ENCODE measurements at regions not wholly inside any gene's neighbourhood (a gene's known extent, or its start where the extent isn't known, plus 50 kb on each side); places are given as distances from the start of the nearest gene placed in this dataset.

DNA sequence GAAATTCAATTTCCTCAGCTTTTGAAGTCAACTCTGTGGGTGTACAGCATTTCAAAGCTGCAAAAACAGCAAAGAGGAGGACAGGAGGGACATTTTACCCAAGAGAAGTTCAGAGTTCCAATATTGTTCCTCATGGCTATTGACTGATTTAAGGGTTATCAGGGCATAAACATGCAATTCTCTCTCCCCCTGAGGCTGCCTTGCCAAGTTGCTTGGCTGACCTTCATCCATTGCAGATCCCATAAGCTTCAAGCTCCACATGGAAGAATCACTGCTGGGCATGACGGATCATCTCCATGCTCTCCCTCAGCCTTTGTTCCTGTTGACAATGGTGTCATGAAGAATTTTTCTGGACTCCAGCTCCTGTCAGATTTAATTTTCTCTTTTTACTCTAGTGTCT is 115.2 kb upstream of the SERBP1 start:
- Histone ChIP-seq H3K27me3 (ENCODE audit: insufficient read depth, low read length) (no peaks in the 10 kb centered on the region), H2BK12ac (ENCODE audit: insufficient read length, low read depth, low read length) (no peak overlapping the region), H3K23ac (ENCODE audit: insufficient read length, low read depth, low read length) (no peak overlapping the region), H3K23me2 (ENCODE audit: insufficient read length, low read depth, low read length, poor library complexity, severe bottlenecking) (no peaks in the 10 kb centered on the region), H3K18ac (ENCODE audit: insufficient read length, low read depth, low read length) (no peak overlapping the region), H2AFZ (ENCODE audit: low read length) (no peak overlapping the region), H2AK5ac (ENCODE audit: insufficient read length, low read length) (no peak overlapping the region), H3K27ac (ENCODE audit: insufficient read length, low read depth, low read length) (no peak overlapping the region), H2BK120ac (ENCODE audit: low read depth, low read length, poor library complexity, severe bottlenecking) (no peak overlapping the region), H3K9ac (ENCODE audit: extremely low read depth, insufficient read length, low read length) (no peak overlapping the region), H3K4me1 (ENCODE audit: insufficient read depth, low read length) (no peaks in the 10 kb centered on the region), H4K20me1 (ENCODE audit: control insufficient read depth, insufficient read depth, insufficient read length) (no peaks in the 10 kb centered on the region), H4K91ac (ENCODE audit: insufficient read length, low read depth, low read length) (no peak overlapping the region), H4K5ac (ENCODE audit: insufficient read length, low read depth, low read length) (no peak overlapping the region), H4K8ac (replicated peaks; ENCODE audit: insufficient read length, low read depth, low read length) (no peak overlapping the region), H3K4ac (ENCODE audit: low read depth, low read length) (no peak overlapping the region), H3K9me3 (ENCODE audit: control insufficient read depth, low read depth, low read length) (no peaks in the 10 kb centered on the region), H2BK5ac (ENCODE audit: insufficient read length, low read length) (no peak overlapping the region), H2BK15ac (ENCODE audit: low read depth, low read length) (no peak overlapping the region), H3K79me2 (ENCODE audit: insufficient read depth, low read length) (no peaks in the 10 kb centered on the region), H2BK20ac (ENCODE audit: low read depth, low read length, poor library complexity, severe bottlenecking) (no peak overlapping the region), H3K79me1 (ENCODE audit: insufficient read depth, low read depth, low read length, poor library complexity, severe bottlenecking) (no peaks in the 10 kb centered on the region), H3K4me2 (ENCODE audit: insufficient read depth, insufficient read length, low read length) (no peak overlapping the region), H3T11ph (ENCODE audit: low read length) (no peak overlapping the region), H3K14ac (ENCODE audit: insufficient read depth, low read length) (no peak overlapping the region), H3K56ac (ENCODE audit: insufficient read length, low read depth, low read length) (no peak overlapping the region)
- H3K27ac Mint-ChIP-seq = no peak overlapping the region
- H3K36me3 Mint-ChIP-seq (ENCODE audit: insufficient read depth in 1 of 3, low read depth in 3 of 3) = no peaks in the 10 kb centered on the region
- H3K27me3 Mint-ChIP-seq (ENCODE audit: low read depth) = peaks cover 20% of the 10 kb centered on the region
- no peaks in the 10 kb centered on the region for H3K4me1 Mint-ChIP-seq
- no CpG with 5 or more reads among the region's 1 CpG for WGBS (ENCODE audit: extremely low coverage, insufficient read length, low lambda C conversion rate)
- DNase-seq = no peak
- H3K9me3 Mint-ChIP-seq = no peaks in the 10 kb centered on the region
- TF ChIP-seq, protein P1, sequence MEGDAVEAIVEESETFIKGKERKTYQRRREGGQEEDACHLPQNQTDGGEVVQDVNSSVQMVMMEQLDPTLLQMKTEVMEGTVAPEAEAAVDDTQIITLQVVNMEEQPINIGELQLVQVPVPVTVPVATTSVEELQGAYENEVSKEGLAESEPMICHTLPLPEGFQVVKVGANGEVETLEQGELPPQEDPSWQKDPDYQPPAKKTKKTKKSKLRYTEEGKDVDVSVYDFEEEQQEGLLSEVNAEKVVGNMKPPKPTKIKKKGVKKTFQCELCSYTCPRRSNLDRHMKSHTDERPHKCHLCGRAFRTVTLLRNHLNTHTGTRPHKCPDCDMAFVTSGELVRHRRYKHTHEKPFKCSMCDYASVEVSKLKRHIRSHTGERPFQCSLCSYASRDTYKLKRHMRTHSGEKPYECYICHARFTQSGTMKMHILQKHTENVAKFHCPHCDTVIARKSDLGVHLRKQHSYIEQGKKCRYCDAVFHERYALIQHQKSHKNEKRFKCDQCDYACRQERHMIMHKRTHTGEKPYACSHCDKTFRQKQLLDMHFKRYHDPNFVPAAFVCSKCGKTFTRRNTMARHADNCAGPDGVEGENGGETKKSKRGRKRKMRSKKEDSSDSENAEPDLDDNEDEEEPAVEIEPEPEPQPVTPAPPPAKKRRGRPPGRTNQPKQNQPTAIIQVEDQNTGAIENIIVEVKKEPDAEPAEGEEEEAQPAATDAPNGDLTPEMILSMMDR (conservative IDR thresholded peaks at IDR 0.05) = no peak
- no peak overlapping the region for H3K4me3 Mint-ChIP-seq

All from H9 (cell line).